Mucosa of descending colon (tissue), 3 donors: ENCODE measurements at regions not wholly inside any gene's neighbourhood (a gene's known extent, or its start where the extent isn't known, plus 50 kb on each side); places are given as distances from the start of the nearest gene placed in this dataset.

ENCODE experiments used
- ATAC-seq: fragments of 200-7000 bp; cut with Tn5 transposase; one replicate; pipeline ENCODE4 v1.9.1; 2020; ENCODE audit warnings: mild to moderate bottlenecking, moderate library complexity
- DNase-seq, 3 donors: peaks; one replicate each; pipeline ENCODE4 v3.0.0-alpha.2; 2020
- H3K36me3 ChIP-seq: fragments of 200-600 bp; one replicate; pipeline ENCODE4 v1.8.0; 2021; ENCODE audit warnings: low read depth, mild to moderate bottlenecking
- H3K4me1 ChIP-seq: fragments of 200-600 bp; one replicate; pipeline ENCODE4 v1.8.0; 2021; ENCODE audit warnings: low read depth, mild to moderate bottlenecking
- H3K4me3 ChIP-seq: fragments of 200-600 bp; one replicate; pipeline ENCODE4 v1.8.0; 2021; ENCODE audit warnings: mild to moderate bottlenecking
- H3K9me3 ChIP-seq: fragments of 200-600 bp; one replicate; pipeline ENCODE4 v1.8.0; 2021; ENCODE audit warnings: mild to moderate bottlenecking
- CTCF ChIP-seq: fragments of 200-600 bp; IDR thresholded peaks from one replicate; pipeline ENCODE4 v1.8.0; 2022; ENCODE audit warnings: antibody characterized with exemption, mild to moderate bottlenecking
- intact Hi-C, 2 donors: fragments of 100-400 bp; cut with DNase I in 1 of 2; cut with micrococcal nuclease in 1 of 2; formaldehyde crosslinking; loops; one replicate each; pipeline versions ENCODE4 v1.11.0 to v1.11.1; 2022; cut with DNase I, micrococcal nuclease
- donor health status: DM: no; HTN: no; CAD: no; lungs with moderate emphysema.
- donor health status: DM: no; HTN: no; CAD: no.
- donor health status: DM: no; HTN: yes; CAD: no.

GRCh38 chr1:218058730-218059129 is 226.4 kb upstream of the RRP15 start:
- no peak for DNase-seq
- Histone ChIP-seq H3K36me3 (no peaks in the 10 kb centered on the region), H3K9me3 (no peaks in the 10 kb centered on the region), H3K4me3 (no peak overlapping the region), H3K4me1 (no peaks in the 10 kb centered on the region)
- ATAC-seq = no peak
- no peak for TF ChIP-seq CTCF
- intact Hi-C loops = no loop called here

GRCh38 chr1:218064426-218064825 is 220.7 kb upstream of the RRP15 start:
- Histone ChIP-seq H3K36me3 (no peaks in the 10 kb centered on the region), H3K9me3 (no peaks in the 10 kb centered on the region), H3K4me3 (no peak overlapping the region), H3K4me1 (no peaks in the 10 kb centered on the region)
- no peak for TF ChIP-seq CTCF
- no peak for ATAC-seq
- DNase-seq = no peak
- intact Hi-C loops = no loop called here

- no peak for TF ChIP-seq CTCF
- DNase-seq = no peak
- Histone ChIP-seq H3K4me1 (no peaks in the 10 kb centered on the region), H3K9me3 (no peaks in the 10 kb centered on the region), H3K36me3 (no peaks in the 10 kb centered on the region), H3K4me3 (no peak overlapping the region)
- intact Hi-C loops = no loop called here
- ATAC-seq = no peak
Measured at GRCh38 chr1:218066332-218066731, 218.8 kb upstream of the RRP15 start.

- H3K4me3 ChIP-seq = no peak overlapping the region
- intact Hi-C loops = no loop called here
- DNase-seq = no peak
- H3K36me3 ChIP-seq = no peaks in the 10 kb centered on the region
- H3K9me3 ChIP-seq = no peaks in the 10 kb centered on the region
- no peak for ATAC-seq
- no peaks in the 10 kb centered on the region for H3K4me1 ChIP-seq
- no peak for TF ChIP-seq CTCF
Measured at GRCh38 chr1:218068241-218068640, 216.9 kb upstream of the RRP15 start.

GRCh38 chr1:218069180-218069579 is 215.9 kb upstream of the RRP15 start:
- no peak overlapping the region for H3K4me3 ChIP-seq
- ATAC-seq = no peak
- no peaks in the 10 kb centered on the region for H3K4me1 ChIP-seq
- DNase-seq = no peak
- intact Hi-C loops = no loop called here
- TF ChIP-seq CTCF = no peak
- H3K9me3 ChIP-seq = no peaks in the 10 kb centered on the region
- no peaks in the 10 kb centered on the region for H3K36me3 ChIP-seq

GRCh38 chr1:218073062-218073461 is 212.0 kb upstream of the RRP15 start:
- no peak overlapping the region for H3K4me3 ChIP-seq
- H3K36me3 ChIP-seq = no peaks in the 10 kb centered on the region
- no peaks in the 10 kb centered on the region for H3K9me3 ChIP-seq
- DNase-seq (no peak), ATAC-seq (no peak)
- no peak for TF ChIP-seq CTCF
- no peaks in the 10 kb centered on the region for H3K4me1 ChIP-seq
- intact Hi-C loops = no loop called here
